ENCODE measurements at regions not wholly inside any gene's neighbourhood (a gene's known extent, or its start where the extent isn't known, plus 50 kb on each side); places are given as distances from the start of the nearest gene placed in this dataset.
"Not testable (repeated sequence)": the region's sequence is repeated elsewhere in the genome, so short reads cannot be mapped to it uniquely, and the experiment has no call there.

DNA sequence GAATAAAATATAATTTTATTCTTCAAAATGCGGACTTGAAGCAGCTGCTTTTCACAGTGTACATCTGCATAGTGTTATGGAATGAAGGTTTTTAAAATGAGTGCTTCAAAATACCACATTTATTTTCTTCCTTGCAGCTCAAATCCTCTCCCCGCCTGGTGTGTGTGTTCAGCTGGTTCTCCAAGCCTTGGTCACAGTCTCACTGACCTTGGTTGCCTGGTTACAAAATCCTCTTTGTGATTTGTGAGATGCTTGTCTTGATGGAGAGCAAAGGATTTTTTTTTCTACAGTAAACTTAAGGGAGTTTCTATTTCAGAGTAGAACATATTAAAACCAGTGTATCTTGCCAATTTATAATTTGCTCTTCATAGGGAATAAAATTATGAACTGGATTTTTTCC, 139.2 kb downstream of the PCDH18 start:
- DNase-seq: peak; percentile 45

DNA sequence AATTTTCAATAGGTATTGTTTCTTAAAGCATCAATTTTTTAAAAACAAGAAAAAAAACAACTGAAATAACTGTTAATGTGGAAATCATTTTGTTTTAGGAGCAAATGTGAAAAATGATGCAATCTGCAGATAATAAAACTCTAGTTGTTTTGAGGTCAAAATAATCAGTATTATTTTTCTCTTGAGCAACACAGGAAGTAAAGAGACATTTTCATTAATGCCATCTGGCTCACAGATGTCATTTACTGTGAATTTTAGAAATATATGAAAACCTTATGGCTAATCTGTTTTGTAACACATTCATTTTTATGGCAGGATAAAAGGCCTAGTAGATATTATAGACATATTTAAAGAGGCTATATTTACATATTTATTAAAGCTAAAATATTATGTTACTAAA, 141.6 kb downstream of the PCDH18 start:
- DNase-seq: no peak

DNA sequence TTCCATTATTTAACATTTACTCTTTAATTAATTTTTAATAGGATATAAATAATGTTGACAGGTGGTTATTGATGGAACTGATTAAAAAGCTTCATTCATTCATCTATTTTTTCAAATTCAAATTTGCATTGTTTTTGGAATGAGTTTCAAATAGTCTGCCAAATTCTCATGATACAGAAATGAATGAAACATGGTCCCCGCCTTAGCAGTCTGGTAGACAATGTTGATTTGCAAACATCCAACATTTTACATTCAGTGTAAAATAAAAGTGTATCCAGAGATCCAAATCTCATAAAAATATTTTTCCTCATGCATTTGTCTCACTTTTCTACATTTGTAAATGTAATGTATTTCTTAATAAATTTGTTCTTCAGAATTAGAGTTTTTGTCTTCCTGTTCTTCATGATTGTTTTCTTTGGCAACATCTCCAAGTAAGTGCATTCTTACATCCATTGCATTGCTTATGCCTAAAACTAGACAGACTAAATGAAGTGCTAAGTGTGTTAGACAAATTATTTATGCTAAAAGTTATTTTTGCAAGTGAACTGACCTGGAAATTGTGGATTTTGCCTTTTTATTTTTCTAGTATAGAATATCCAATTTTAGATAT, 142.3 kb downstream of the PCDH18 start:
- no peak for DNase-seq

GRCh38 chr4:137387924-137388323, 144.4 kb downstream of the PCDH18 start:
- no peak for DNase-seq

DNA sequence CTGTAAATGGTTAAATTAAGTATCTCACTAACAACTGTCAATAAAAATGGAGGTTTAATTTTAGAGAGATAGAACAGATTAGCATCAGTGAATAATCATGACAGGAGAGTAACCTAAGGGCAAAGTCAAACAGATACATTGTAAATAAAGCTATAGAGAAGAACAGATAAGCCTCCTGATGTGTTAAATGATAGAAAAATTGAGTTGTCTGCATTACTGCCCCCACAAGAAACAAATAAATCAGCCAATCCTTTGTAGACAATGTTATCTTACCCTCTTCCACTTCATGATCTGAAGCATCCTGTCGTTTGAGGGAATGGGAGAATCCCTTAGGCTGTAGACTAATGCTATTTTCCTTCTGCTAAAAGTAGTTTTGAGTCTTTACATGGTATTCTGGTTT, 147.8 kb downstream of the PCDH18 start:
- DNase-seq: no peak

- DNase-seq: no peak
Measured at GRCh38 chr4:137378821-137379220, 153.5 kb downstream of the PCDH18 start.

DNA sequence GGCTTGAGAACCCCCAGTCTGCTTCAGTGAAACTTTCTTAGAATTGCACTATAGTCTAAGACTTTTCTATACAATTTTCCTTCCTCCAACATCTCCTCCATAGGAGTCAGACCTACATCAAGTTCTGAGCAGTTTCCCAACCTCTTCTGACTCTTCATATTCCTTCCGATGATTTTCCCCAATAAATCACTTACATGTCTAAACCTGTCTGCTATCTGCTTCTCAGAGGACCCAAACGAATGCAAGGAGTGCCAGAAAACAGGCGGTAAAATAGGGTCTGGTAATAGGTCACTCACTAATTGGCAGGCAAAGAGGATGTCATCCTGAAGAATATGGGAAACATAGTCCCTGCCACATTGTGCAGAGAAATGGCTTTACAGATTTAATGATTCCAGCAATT, 153.9 kb downstream of the PCDH18 start:
- no peak for DNase-seq

GRCh38 chr4:137376312-137376711, 156.0 kb downstream of the PCDH18 start:
- no peak for DNase-seq

GRCh38 chr4:137375111-137375850, 157.0 kb downstream of the PCDH18 start:
- no peak for DNase-seq

GRCh38 chr4:137370679-137371078, 161.6 kb downstream of the PCDH18 start:
- DNase-seq: no peak

DNA sequence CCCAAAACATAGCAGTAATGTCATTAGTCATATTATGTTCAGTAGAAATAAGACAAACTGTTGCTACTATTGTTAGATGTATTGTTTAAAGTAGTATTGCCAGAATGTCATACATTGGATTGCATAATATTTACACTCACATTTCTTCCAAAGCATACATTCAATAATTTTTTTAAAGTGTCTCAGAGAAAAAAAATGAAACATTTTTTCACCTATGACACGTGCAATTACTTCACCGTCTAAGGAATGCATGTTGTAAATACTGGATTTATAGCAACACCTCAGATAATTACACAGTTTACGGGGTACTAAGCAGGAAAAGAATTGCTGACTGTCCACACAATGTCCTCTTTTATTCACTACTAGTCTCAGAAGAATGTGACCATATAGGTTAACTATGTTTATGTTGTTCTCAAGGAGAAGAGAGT, 162.1 kb downstream of the PCDH18 start:
- DNase-seq: no peak

- no peak for DNase-seq
Measured at GRCh38 chr4:137367620-137368019, 164.7 kb downstream of the PCDH18 start.

DNA sequence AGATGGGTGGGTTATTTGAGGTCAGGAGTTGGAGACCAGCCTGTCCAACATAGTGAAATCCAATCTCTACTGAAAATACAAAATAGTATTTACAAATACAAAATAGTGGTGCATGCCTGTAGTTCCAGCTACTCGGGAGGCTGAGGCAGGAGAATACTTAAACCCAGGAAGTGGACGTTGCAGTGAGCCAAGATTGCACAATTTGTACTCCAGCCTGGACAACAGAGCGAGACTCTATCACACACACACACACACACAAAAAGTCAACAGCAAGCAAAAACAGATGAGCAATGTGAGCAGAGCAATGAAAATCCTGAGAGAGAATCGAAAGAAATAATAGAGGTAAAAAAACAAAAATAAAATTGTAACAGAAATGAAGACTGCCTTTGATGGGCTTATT, 168.8 kb downstream of the PCDH18 start:
- no peak for DNase-seq

DNA sequence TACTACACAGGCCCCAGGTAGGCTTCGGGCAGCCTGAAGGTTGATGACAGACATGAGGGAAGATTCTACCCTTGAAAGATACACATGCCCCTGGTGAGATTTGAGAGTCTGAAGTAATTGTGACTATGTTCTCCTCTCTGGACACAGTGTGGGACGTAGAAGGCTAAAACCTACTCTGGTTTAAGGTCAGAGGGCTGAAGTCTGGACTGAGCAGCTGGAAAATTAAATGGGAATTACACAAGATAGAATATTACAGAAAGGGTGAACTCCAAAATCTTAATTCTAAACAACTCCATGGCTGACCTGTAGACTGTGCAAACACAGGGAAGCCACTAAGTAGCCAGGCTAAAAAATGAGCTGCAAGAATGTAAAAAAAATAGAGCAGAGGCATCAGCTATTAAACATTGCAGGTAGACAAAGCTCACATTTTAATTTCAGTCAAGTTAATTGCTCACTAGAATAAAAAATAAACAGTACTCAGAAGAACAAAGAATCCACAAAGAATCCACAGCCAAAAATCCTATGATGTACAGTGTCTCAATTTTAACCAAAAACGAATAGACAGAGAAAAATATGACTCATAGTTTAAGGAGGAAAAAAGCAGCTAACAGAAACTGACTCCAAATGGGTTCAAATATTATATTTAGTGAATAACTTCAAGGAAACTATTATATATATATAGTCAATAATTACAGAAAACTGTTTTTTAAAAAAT, 170.4 kb downstream of the PCDH18 start:
- no peak for DNase-seq

DNA sequence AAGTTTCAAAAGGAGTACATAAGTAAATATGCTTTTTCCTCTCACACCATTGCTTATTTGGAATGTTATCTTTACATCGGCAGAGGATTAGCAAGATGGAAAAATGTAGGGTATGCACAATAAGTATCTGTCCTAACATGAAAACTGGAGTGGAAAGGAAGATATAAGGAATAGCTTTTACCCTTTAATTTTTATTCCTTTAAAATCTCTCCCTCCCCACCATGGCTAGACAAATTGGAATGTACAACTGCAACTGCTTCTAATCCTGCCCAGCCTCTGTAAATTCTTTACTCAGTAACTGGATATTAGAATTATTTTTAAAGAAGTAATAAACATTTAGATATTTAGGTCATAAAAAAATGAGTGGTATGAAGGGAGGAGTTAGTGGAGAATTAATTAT, 171.5 kb downstream of the PCDH18 start:
- no peak for DNase-seq

- no peak for DNase-seq
Measured at GRCh38 chr4:137359691-137360315, 172.5 kb downstream of the PCDH18 start.

DNA sequence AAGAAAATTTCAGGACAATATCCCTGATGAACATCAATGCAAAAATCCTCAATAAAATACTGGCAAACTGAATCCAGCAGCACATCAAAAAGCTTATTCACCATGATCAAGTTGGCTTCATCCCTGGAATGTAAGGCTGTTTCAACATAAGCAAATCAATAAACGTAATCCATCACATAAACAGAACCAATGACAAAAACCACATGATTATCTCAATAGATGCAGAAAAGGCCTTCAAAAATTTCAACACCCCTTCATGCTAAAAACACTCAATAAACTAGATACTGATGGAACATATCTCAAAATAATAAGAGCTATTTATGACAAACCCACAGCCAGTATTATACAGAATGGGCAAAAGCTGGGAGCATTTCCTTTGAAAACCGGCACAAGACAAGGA, 177.7 kb downstream of the PCDH18 start:
- not testable (repeated sequence) for DNase-seq

- DNase-seq: no peak
Measured at GRCh38 chr4:137347371-137347770, 184.9 kb downstream of the PCDH18 start.

- DNase-seq: no peak
Measured at GRCh38 chr4:137345597-137345996, 186.7 kb downstream of the PCDH18 start.

DNA sequence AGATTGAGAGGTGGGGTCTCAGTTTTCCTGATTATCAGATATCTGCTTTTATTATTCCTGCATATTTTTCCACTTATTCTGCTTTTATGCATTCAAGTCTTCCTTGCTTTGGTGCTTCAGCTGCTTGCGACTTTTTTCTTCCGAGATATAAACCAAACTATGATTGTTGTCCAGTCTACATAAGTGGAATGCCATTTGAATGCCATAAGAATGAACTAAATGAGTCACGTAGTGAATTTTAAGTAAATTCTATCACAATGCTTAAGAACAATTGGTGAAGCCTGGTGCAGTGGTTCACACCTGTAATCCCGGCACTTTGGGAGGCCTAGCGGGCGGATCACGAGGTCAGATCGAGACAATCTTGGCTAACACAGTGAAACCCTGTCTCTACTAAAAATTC, 189.1 kb downstream of the PCDH18 start:
- DNase-seq: no peak

DNA sequence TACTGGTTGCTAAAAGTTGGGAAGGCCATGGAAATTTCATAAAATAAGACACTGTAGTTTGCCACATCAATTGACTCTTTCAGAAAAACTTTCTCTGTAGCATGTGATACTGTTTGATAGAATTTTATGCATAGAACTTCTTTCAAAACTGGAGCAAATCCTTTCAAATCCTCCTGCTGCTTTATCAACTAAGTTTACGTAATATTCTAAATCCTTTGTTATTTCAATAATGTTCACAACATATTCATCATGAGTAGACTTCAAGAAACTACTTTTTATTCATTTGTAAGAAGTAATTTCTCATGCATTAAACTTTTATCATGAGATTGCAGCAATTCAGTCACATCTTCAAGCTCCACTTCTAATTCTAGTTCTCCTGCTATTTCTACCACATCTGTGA, 199.3 kb downstream of the PCDH18 start:
- no peak for DNase-seq

DNA sequence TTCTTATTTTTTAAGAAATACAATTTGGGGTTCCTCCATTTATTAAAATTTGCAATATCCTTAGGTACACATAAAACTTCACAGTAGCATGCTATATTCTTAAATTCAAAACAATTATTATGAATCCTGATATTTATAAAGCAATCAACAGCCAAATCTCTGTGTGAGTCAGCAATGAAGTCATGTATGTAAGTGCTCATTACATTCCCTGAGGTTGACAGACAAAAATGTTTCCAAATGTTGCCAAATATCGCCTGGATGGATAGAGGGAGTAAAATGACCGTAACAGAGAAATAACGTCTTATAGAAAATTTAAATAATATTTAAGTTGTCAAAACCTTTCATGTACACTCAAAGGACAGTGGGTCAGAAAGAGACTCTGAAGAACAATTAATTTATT, 220.0 kb downstream of the PCDH18 start:
- DNase-seq: no peak

GRCh38 chr4:137310593-137311490, 221.5 kb downstream of the PCDH18 start:
- no peak for DNase-seq

Measured in right forelimb (tissue), 1 donor.